ENCODE measurements at regions not wholly inside any gene's neighbourhood (a gene's known extent, or its start where the extent isn't known, plus 50 kb on each side); places are given as distances from the start of the nearest gene placed in this dataset.
"Not testable (repeated sequence)": the region's sequence is repeated elsewhere in the genome, so short reads cannot be mapped to it uniquely, and the experiment has no call there.

DNA sequence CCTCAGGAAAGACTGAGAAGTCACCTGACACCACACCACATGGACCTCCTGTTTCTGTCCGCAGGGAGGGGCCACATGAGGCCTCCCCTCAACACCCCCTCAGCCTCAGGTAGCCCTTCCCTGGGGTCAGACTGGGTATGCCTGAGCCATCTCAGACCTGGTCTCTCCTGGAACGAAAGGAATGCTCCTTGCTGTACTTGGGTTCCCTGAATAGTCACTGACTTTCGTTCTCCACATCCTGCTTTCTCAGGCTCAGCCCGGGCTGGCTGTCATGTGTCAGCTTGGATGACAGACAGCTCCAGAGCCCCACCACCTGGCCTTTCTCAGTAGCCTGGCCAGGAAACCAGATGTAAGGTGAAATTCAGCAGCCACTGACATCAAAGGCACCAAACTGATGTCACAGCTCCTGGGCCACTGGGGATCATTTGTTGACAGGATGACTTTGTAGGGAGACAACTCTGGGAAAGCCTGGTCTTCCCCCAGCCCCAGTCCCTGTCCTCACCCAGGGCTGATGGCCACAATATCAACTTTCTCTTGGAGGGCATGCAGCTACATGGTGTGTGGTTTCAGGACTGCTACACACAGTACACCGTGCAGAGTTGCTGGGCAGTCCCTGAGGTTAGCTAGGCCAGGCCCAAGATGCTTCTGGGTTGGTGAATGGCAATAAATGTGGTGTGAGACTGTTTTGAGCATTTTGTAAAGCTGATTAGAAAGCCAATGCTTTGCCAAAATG is 141.4 kb upstream of the MRPS22 start:
- no peak for DNase-seq

DNA sequence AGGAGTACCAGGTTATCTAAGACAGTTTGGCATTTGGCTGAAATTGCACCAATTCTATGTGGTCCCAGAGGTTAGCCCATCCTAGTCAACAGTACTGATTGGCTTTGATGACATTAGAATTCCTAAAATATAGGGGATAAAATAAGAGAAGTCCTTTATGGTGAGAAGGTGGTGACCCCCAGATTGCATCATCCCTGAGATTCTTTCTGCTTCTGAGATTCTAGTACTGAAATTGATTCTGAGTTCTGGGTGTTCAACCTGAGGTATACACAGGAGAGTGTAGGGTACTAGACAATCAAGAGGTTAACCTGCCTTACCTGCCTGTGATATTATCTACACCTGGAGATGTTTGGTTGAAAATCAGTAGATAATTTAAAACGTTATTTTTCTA is 140.9 kb upstream of the MRPS22 start:
- DNase-seq, result no peak

- DNase-seq, result no peak
Observed at GRCh38 chr3:139203752-139204151, 140.1 kb upstream of the MRPS22 start.

DNA sequence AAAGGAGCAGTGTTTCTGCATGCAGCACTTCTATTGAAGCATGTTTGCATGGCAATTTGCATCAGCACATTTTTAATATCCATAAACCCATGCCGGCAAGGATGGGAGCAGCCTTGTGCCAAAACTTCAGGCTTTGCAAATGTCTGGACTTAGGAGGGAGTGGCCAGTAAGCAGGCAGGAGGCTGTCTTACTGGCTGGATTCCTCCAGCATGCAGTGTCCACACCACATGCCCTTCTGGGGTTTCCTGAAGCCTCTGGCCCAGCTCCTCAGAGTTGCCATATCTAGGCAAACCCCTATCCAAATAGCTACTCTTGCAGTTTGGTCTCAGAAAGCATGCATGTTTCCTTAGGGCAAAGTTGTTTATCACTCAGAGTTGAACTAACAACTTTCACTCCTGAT is 139.1 kb upstream of the MRPS22 start:
- DNase-seq, result no peak

DNA sequence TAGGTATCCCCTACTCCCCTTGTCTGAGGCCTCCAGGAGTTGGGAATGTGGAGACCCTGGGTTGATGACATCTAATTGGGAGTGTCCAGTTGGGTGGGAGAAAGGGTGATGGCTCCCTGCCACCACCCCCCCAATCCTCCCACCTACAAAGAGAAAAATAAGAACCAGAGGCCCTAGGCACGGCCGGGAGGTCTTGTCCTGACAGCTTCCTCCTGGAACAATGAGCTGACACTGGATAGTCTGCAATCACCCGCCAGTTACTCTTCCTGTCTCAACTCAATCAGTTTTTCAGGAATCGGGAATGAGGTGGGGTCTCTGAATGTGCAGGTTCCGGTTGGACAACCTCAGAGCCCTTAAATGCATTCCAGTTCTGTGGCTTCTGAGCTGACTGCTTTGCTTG is 129.9 kb upstream of the MRPS22 start:
- no peak for DNase-seq

DNA sequence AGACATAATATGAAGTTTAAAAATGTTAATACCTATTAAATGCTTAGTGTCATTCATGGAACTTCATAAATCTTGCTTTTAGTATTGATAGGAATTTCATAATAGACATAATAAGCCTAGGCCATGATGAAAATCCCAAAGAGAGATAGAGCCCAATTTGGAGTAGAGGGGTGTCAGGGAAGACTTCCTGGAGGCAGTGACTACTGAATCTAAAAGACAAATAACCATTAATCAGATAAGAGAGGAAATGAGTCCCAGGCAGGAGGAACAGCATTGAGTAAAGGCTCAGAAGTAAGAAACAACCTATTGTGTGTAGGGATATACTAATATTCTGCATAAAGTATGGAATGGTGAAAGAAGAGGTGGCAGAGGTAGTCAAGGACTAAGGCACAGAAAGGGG is 126.9 kb upstream of the MRPS22 start:
- DNase-seq, result no peak

DNA sequence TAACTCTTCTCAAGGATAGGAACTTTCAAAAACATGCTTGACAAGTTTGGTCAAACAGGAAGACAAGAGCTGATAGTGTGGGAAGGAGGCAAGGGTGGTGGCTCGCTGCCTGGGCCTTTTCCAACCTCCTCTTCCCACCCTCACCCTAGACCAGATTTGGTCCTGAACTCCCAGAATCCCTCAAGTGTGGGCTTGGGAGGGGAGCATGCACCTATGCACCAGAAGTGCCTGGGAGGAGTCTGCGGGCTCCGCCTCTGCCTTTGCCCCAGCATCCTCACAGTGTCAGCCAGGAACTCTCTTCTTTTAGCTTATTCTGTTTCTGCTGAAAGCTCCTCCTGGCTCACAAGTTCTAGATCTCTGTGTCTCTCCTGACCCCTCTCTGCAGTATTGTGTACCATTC is 126.2 kb upstream of the MRPS22 start:
- no peak for DNase-seq

- no peak for DNase-seq
Observed at GRCh38 chr3:139218046-139218445, 125.8 kb upstream of the MRPS22 start.

DNA sequence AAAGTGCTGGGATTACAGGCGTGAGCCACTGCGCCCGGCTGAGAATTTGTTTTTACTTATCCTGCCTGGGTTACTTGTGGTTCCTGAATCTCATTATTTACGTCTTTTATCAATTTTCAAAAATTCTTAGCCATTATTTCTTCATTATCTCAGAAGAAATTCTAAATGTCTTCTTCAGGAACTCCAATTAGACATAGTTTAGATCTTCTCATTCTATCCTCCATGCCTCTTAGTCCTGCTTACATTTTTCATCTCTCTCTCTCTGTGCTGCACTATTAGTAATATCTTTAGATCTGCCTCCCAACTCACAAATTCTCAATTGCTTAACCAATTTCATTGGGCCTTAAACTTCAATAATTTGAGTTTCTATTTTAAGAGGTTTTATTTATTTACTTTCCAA is 124.4 kb upstream of the MRPS22 start:
- DNase-seq, result no peak

GRCh38 chr3:139222100-139222657 is 121.6 kb upstream of the MRPS22 start:
- no peak for DNase-seq

DNA sequence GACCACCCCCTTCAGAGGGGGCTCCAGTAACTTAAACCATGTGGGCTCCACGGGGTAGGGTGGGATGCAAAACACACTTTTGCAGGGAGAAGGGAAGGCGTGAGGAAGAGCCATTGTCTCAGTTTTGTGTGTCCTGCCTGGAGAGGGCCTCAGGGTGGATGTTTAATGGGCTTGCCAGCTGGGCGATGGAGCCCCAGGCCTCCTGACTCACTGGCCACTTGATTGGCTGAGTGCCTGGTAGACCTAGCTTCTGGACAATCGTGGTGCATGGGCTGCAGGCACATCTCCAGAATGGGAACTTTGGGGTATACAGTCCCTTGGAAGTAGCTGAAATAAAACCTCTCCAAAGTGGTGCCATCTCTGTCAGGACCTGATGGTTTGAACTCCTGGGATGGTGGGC is 118.3 kb upstream of the MRPS22 start:
- no peak for DNase-seq

DNA sequence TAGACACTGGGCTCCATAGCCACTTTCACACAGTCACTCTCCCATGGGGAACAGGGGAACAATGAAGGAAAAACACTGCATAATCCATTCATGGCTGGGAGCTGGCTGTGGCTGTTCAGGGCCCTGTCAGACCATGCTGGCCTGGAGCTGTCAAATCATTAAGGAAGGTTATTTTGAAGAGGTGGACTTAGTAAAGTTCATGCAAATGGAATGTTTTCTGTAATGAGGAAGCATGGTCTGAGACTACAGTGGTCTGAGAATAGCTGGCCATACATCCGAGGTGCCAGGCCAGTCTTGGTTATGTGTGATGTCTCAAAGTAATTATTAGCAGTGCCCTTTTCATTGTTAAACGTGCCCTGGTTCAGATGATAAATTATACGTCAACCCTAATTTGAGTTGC is 117.1 kb upstream of the MRPS22 start:
- no peak for DNase-seq

DNA sequence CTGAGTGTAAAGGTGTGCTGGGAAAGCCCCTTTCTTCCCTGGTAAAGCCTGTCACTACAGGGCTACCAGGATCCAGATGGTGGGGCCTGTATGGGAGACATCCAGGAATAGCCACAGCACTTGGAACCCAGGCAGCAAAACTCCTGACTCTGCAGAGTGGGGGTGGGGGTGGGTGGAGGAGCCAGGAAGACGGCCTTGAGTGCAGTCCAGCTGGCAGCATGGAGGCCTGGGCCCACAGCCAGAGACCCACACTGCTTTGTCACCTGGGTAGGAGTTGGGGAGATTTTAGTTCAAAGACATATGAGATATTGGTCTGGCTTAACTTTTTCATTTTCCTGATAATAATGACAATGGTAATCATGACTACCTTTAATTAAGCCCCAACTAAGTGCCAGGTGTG is 116.7 kb upstream of the MRPS22 start:
- no peak for DNase-seq

DNA sequence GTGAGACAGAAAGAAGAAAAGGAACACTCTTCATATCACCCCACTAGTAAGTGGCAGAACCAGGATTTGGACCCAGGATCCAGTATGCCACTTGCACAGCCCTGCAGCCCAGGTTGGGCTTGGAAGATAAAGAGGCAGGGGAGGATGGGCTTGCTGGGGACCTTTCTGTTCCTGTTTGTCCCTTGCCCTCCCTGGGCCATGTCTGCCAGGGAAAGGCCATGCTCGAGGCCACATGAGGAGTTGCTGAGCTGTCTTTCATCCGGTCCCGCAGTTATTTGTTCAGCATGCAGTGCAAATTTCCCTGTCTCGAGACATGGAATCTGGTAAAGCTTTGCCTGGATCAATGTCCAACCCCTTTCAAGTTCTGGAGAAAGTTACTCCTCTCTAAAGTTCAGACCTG is 116.0 kb upstream of the MRPS22 start:
- DNase-seq, result no peak

- DNase-seq, result no peak
Observed at GRCh38 chr3:139230391-139230790, 113.4 kb upstream of the MRPS22 start.

- DNase-seq, result no peak
Observed at GRCh38 chr3:139231555-139232281, 112.1 kb upstream of the MRPS22 start.

DNA sequence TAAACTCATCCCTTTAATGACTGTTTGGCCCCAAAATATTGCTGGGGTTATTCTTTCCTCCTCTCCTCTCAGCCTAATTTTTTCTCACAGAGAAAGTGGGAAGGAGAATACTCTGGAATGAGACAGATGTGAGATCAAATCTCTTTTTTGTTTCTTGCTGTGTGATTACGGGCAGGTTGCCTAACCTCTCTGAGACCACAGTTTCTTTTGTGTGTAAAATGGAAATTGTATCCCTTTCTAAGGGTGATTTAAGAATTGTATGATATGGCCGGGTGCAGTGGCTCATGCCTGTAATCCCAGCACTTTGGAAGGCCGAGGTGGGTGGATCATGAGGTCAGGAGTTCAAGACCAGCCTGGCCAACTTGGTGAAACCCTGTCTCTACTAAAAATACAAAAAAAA is 111.5 kb upstream of the MRPS22 start:
- DNase-seq, result not testable (repeated sequence)

DNA sequence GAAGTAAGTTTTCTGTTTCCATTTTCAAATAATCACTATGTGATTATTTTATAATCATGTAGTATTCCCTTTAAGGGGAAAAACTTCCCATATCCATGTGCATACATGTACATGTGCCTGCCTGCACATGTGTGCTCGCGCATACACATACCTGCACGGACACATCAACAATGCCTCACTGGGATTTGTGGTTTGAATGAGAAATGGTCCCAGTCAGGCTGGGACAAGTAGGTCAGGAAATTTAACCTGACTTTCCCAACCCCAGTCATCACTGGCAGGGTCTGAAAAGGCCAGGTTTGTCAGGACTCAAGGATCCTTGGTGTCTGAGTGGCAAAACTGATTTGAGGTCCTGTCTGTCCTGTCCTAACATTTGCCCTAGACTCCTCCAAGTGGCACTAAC is 109.3 kb upstream of the MRPS22 start:
- DNase-seq, result no peak

- no peak for DNase-seq
Observed at GRCh38 chr3:139235192-139235591, 108.6 kb upstream of the MRPS22 start.

- DNase-seq, result no peak
Observed at GRCh38 chr3:139236336-139236735, 107.5 kb upstream of the MRPS22 start.

GRCh38 chr3:139238281-139239030 is 105.4 kb upstream of the MRPS22 start:
- no peak for DNase-seq

- no peak for DNase-seq
Observed at GRCh38 chr3:139239550-139239949, 104.3 kb upstream of the MRPS22 start.

GRCh38 chr3:139241783-139242182 is 102.0 kb upstream of the MRPS22 start:
- DNase-seq, result no peak

DNA sequence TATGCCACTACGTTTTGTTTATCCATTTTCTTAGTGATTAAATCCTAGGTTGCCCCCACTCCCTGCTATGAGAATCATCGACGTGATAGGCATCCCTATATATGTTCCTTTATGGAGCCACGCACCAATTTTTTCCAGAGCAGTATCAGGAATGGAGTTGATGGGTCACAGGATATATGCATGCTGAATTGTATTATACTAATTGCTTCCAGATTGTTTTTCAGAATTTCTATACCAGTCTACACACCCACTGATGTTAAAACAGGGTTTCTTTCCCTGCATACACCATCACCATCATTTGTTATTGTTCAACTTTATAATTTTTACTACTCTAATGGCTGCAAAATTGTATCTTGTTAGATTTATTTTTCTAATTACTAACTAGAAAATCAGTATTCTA is 100.1 kb upstream of the MRPS22 start:
- DNase-seq, result no peak

Data from activated CD4-positive, CD25-positive, alpha-beta regulatory T cell treated with anti-CD3 and anti-CD28 coated beads, Interleukin-2, amount 50 U/mL, for 72 hours (primary cell).